ENCODE measurements at regions not wholly inside any gene's neighbourhood (a gene's known extent, or its start where the extent isn't known, plus 50 kb on each side); places are given as distances from the start of the nearest gene placed in this dataset.

DNA sequence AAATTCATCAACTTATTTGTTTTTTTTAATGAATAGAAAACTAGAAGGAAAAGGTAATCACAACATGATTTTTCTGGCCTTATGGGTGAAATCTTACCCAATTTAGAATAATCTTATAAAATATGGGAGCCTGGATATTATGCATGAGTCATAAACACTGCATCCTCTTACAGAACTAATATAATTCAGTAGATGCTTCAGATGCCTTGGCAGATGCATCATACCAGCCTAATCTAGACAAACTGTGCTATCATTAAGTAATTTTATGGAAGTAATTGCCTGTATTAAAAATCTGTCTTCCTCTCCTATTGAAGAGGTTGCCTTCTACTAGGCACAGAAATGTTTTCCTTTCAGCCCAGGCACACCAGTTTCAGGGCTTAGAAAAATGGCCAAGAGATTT lies 2384.6 kb upstream of the WWC1 start:
- no peak for FAIRE-seq
- TF ChIP-seq POLR2AphosphoS5 (IDR thresholded peaks at IDR 0.05; ENCODE audit: insufficient read depth, low read depth, low read length): no peak
- TF ChIP-seq, protein P1, sequence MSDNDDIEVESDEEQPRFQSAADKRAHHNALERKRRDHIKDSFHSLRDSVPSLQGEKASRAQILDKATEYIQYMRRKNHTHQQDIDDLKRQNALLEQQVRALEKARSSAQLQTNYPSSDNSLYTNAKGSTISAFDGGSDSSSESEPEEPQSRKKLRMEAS (IDR thresholded peaks at IDR 0.05; ENCODE audit: insufficient read depth, insufficient read length): no peak
- no peak for TF ChIP-seq JUN (IDR thresholded peaks at IDR 0.05; ENCODE audit: borderline replicate concordance, insufficient read depth, insufficient read length, low read depth)
- TF ChIP-seq FOS (IDR thresholded peaks at IDR 0.05; ENCODE audit: borderline replicate concordance, insufficient read depth, low read length): no peak
- no peak for TF ChIP-seq MYC (IDR thresholded peaks at IDR 0.05; ENCODE audit: low read depth, low read length)
- TF ChIP-seq, protein P2, sequence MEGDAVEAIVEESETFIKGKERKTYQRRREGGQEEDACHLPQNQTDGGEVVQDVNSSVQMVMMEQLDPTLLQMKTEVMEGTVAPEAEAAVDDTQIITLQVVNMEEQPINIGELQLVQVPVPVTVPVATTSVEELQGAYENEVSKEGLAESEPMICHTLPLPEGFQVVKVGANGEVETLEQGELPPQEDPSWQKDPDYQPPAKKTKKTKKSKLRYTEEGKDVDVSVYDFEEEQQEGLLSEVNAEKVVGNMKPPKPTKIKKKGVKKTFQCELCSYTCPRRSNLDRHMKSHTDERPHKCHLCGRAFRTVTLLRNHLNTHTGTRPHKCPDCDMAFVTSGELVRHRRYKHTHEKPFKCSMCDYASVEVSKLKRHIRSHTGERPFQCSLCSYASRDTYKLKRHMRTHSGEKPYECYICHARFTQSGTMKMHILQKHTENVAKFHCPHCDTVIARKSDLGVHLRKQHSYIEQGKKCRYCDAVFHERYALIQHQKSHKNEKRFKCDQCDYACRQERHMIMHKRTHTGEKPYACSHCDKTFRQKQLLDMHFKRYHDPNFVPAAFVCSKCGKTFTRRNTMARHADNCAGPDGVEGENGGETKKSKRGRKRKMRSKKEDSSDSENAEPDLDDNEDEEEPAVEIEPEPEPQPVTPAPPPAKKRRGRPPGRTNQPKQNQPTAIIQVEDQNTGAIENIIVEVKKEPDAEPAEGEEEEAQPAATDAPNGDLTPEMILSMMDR (IDR thresholded peaks at IDR 0.05; ENCODE audit: extremely low read depth in 1 of 2, insufficient read depth in 1 of 2, low read depth in 1 of 2, low read length in 2 of 2): no peak
- TF ChIP-seq POLR2A (IDR thresholded peaks at IDR 0.05; ENCODE audit: low read depth, low read length): no peak
- no peak for TF ChIP-seq EZH2 (IDR thresholded peaks at IDR 0.05; ENCODE audit: borderline replicate concordance, low read depth, low read length, severe bottlenecking)
- no peak for TF ChIP-seq GATA2 (IDR thresholded peaks at IDR 0.05; ENCODE audit: insufficient read depth, insufficient read length, low read depth, low read length)
- BruUV-seq (replicated peaks): no TSS peak
- H3K4me1 ChIP-seq (ENCODE audit: control insufficient read depth, extremely low read depth, insufficient read depth, low read length): no peaks in the 10 kb centered on the region
- POLR2A ChIA-PET: no interaction called here
- intact Hi-C loops (cut with micrococcal nuclease) (no loop called here), dilution Hi-C loops (cut with MboI; ENCODE audit: extremely low pct_ligation_motif_present, low sequenced_read_pairs) (no loop called here)
- H3K36me3 ChIP-seq (ENCODE audit: control insufficient read depth in 2 of 2, extremely low read depth in 1 of 2, insufficient read depth in 2 of 2, low read length in 2 of 2): no peaks in the 10 kb centered on the region
- no peak for DNase-seq (ENCODE audit: low read depth, low spot score)
- no peak overlapping the region for H3K27ac ChIP-seq (ENCODE audit: insufficient read depth, low read depth, low read length)
- CTCF ChIA-PET: no interaction called here
- no peak overlapping the region for H3K4me2 ChIP-seq (ENCODE audit: insufficient read depth, low read length)
- no peak overlapping the region for H2AFZ ChIP-seq (ENCODE audit: low read depth, low read length)
- H3K9ac ChIP-seq (replicated peaks; ENCODE audit: extremely low read depth, insufficient read depth, low read length): no peak overlapping the region
- no peaks in the 10 kb centered on the region for H3K9me1 ChIP-seq (replicated peaks; ENCODE audit: control insufficient read depth, extremely low read depth, insufficient read depth, low read length)
- H3K27me3 ChIP-seq (ENCODE audit: control insufficient read depth in 2 of 2, insufficient read depth in 2 of 2, low read length in 2 of 2): no peaks in the 10 kb centered on the region
- H4K20me1 ChIP-seq (replicated peaks; ENCODE audit: control insufficient read depth, extremely low read depth, insufficient read depth, low read length): no peaks in the 10 kb centered on the region
- peaks cover 5% of the 10 kb centered on the region for H3K9me3 ChIP-seq (replicated peaks; ENCODE audit: control insufficient read depth, insufficient read depth, low read length)
- no peaks in the 10 kb centered on the region for H3K79me2 ChIP-seq (ENCODE audit: control insufficient read depth, insufficient read depth, low read length)
- H3K4me3 ChIP-seq (replicated peaks in 1 of 3; ENCODE audit: insufficient read depth in 1 of 3, low read depth in 1 of 3, low read length in 3 of 3): no peak overlapping the region

Data from endothelial cell of umbilical vein (primary cell).